Heart left ventricle (tissue), 16 donors: ENCODE measurements at regions not wholly inside any gene's neighbourhood (a gene's known extent, or its start where the extent isn't known, plus 50 kb on each side); places are given as distances from the start of the nearest gene placed in this dataset.

ENCODE experiments used
- ATAC-seq, 4 donors: fragments of 200-7000 bp; cut with Tn5 transposase; one replicate each; pipeline ENCODE4 v1.9.1; 2020 to 2022; ENCODE audit warnings: moderate library complexity in 4 of 4, mild to moderate bottlenecking in 3 of 4, moderate number of reproducible peaks in 1 of 4
- DNase-seq, 5 donors: peaks; one replicate each; pipeline ENCODE4 v3.0.0-alpha.2; 2020
- H3K27ac ChIP-seq, 12 donors: fragments of 200-600 bp; sonication (generic) in 4 of 12; one replicate each; pipeline versions ENCODE4 v1.5.0 to v1.8.0; 2016 to 2022; ENCODE audit warnings: mild to moderate bottlenecking in 2 of 12
- H3K27me3 ChIP-seq, 9 donors: fragments of 200-600 bp; sonication (generic) in 2 of 9; one replicate each; pipeline versions ENCODE4 v1.5.1 to v1.8.0; 2016 to 2022; ENCODE audit warnings: mild to moderate bottlenecking in 3 of 9
- H3K36me3 ChIP-seq, 9 donors: fragments of 200-600 bp; sonication (generic) in 2 of 9; one replicate each; pipeline versions ENCODE4 v1.5.0 to v1.8.0; 2018 to 2022; ENCODE audit warnings: mild to moderate bottlenecking in 2 of 9
- H3K4me1 ChIP-seq, 12 donors: fragments of 200-600 bp; sonication (generic) in 4 of 12; one replicate each; pipeline versions ENCODE4 v1.5.0 to v1.8.0; 2016 to 2022; ENCODE audit warnings: mild to moderate bottlenecking in 3 of 12
- H3K4me3 ChIP-seq, 12 donors: fragments of 200-600 bp; sonication (generic) in 4 of 12; one replicate each; pipeline versions ENCODE4 v1.5.0 to v1.8.0; 2017 to 2022; ENCODE audit warnings: mild to moderate bottlenecking in 9 of 12, moderate library complexity in 4 of 12
- H3K9me3 ChIP-seq, 12 donors: fragments of 200-600 bp; sonication (generic) in 4 of 12; one replicate each; pipeline versions ENCODE4 v1.5.0 to v1.8.0; 2016 to 2022; ENCODE audit warnings: mild to moderate bottlenecking in 1 of 12
- POLR2A ChIP-seq, 2 donors: fragments of 450-650 bp; IDR thresholded peaks; one replicate each; pipeline ENCODE4 v1.6.1; 2017; ENCODE audit warnings: antibody characterized with exemption in 2 of 2, mild to moderate bottlenecking in 2 of 2, moderate library complexity in 2 of 2
- WGBS, 4 donors: extraction: QIAGEN DNeasy Blood & Tissue Kit in 2 of 4; methylation state at CpG; one replicate each; pipeline versions ENCODE4 v1.1.5 to v1.1.7; 2013 to 2018; 5-methylcytosine and 5-hydroxymethylcytosine counted together
- intact Hi-C, 10 donors: fragments of 100-400 bp; cut with DNase I; formaldehyde crosslinking; loops; one replicate each; pipeline versions ENCODE4 v1.11.1 to v1.14.2; 2022
- TF ChIP-seq, protein P1 (sequence below), 12 donors: fragments of 200-600 bp; sonication (generic) in 4 of 12; IDR thresholded peaks; one replicate each; pipeline versions ENCODE4 v1.5.0 to v1.8.0; 2018 to 2022; ENCODE audit warnings: antibody characterized with exemption in 12 of 12, mild to moderate bottlenecking in 5 of 12
- donor health status: ischemic (EF 13 %, LVEDD 7.1; RV severe dilation, severe dysfunction).
- donor health status: healthy with polysubstance abuse.
- donor health status: DM: no; HTN: yes; CAD: no.
- donor health status: DM: no; HTN: no; CAD: no.
- donor health status: ischemic (EF 25% LVEDD 6.9; RV normal size, moderate dysfunction).
- donor health status: ischemic (EF 25% LVEDD 5.7; RV mildly dilated, moderate dysfunction).
- donor health status: healthy.
- donor health status: DM: yes; HTN: yes; CAD: no.
- donor health status: ischemic (EF 35%, LVEDD 5.7; RV mildly dilated, moderate dysfunction).
- donor health status: nonischemic (EF 11% LVEDD 7.7; RV severe dilation, severe dysfunction).
- donor health status: DM: yes; HTN: yes; CAD: no.
- donor health status: PGD.
- donor health status: ischemic (EF 29% LVEDD 5.4; RV normal size, mild dysfunction).
- donor health status: nonischemic (EF 23%, LVEDD 6.1; RV moderate dilation, normal function).

DNA sequence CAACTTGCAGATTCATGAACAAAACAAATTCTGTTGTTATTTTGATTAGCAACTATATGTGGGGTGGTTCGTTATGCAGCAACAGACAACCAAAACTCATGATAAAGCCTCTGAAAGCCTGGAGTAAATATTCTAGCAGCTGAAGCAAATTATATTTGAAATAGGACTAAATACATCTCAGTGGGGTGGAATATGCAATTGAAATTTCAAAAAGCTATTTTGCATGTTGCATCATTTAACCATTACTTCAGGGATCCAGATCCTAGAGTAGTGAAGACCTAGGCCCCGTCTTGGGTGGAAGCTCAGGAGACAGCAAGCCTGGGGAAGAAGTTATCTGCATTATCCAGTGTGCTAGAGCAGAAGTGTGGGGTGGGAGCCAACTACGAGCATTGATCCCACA is 114.7 kb downstream of the PPM1A start:
- peaks cover 0 to 6% (median 0%) of the 10 kb centered on the region in 9 donors for H3K27me3 ChIP-seq
- no peak overlapping the region for H3K27ac ChIP-seq
- WGBS, 4 donors = 71 to 86% (median 73%) methylated on average over 3 of the region's 3 CpGs
- no peaks in the 10 kb centered on the region for H3K36me3 ChIP-seq
- H3K4me3 ChIP-seq = no peak overlapping the region
- no peaks in the 10 kb centered on the region for H3K4me1 ChIP-seq
- no peaks in the 10 kb centered on the region for H3K9me3 ChIP-seq
- TF ChIP-seq, protein P1, sequence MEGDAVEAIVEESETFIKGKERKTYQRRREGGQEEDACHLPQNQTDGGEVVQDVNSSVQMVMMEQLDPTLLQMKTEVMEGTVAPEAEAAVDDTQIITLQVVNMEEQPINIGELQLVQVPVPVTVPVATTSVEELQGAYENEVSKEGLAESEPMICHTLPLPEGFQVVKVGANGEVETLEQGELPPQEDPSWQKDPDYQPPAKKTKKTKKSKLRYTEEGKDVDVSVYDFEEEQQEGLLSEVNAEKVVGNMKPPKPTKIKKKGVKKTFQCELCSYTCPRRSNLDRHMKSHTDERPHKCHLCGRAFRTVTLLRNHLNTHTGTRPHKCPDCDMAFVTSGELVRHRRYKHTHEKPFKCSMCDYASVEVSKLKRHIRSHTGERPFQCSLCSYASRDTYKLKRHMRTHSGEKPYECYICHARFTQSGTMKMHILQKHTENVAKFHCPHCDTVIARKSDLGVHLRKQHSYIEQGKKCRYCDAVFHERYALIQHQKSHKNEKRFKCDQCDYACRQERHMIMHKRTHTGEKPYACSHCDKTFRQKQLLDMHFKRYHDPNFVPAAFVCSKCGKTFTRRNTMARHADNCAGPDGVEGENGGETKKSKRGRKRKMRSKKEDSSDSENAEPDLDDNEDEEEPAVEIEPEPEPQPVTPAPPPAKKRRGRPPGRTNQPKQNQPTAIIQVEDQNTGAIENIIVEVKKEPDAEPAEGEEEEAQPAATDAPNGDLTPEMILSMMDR (IDR thresholded peaks at IDR 0.05) = no peak
- TF ChIP-seq POLR2A (IDR thresholded peaks at IDR 0.05) = no peak
- DNase-seq = no peak
- intact Hi-C loops = no loop called here
- ATAC-seq = no peak

DNA sequence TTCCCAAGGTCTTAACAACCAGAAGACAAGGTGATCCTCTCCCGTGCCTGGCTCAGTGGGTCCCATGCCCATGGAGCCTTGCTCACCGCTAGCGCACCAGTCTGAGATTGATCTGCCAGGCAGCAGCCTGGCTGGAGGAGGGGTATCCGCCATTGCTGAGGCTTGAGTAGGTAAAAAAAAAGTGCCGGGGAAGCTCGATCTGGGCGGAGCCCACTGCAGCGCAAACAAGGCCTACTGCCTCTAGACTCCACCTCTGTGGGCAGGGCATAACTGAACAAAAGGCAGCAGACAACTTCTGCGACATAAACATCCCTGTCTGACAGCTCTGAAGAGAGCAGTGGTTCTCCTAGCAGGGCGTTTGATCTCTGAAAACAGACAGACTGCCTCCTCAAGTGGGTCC is 104.0 kb downstream of the C14orf39 start:
- Histone ChIP-seq H3K36me3 (no peaks in the 10 kb centered on the region), H3K9me3 (no peaks in the 10 kb centered on the region), H3K27me3 (peaks cover 0 to 10% (median 0%) of the 10 kb centered on the region in 9 donors), H3K4me3 (no peak overlapping the region), H3K27ac (no peak overlapping the region), H3K4me1 (no peaks in the 10 kb centered on the region)
- DNase-seq = no peak
- ATAC-seq = no peak
- TF ChIP-seq POLR2A (IDR thresholded peaks at IDR 0.05) = no peak
- TF ChIP-seq, protein P1 (IDR thresholded peaks at IDR 0.05) = no peak
- intact Hi-C loops = no loop called here
- WGBS, 4 donors = 70 to 78% (median 76%) methylated on average over 9 to 10 of the region's 10 CpGs
